IMR-90 (cell line): ENCODE measurements at regions not wholly inside any gene's neighbourhood (a gene's known extent, or its start where the extent isn't known, plus 50 kb on each side); places are given as distances from the start of the nearest gene placed in this dataset.

ENCODE experiments used
- ATAC-seq: fragments of 200-7000 bp; cut with Tn5 transposase; 2 replicates; pipeline ENCODE4 v1.9.1; 2020; ENCODE audit warnings: low read depth, mild to moderate bottlenecking, moderate library complexity
- BruUV-seq: library from RNA; stranded (reverse); fragments of 400-500 nt; replicated peaks from 2 replicates; lab custom pipeline; 2021; lab: Mats Ljungman, UMichigan
- CTCF ChIA-PET: fragments of 300-600 bp; formaldehyde crosslinking; extraction: SDS; loops from one replicate; lab custom pipeline; 2021; ENCODE audit warnings: antibody characterized with exemption; lab: Yijun Ruan, JAX
- POLR2A ChIA-PET: fragments of 300-600 bp; sonication (Branson Sonifier 250); formaldehyde crosslinking; loops from one replicate; lab custom pipeline; 2022; ENCODE audit warnings: antibody characterized with exemption; ENCODE audit not compliant: unreplicated experiment; lab: Charles Lee
- DNase-seq: peaks from one replicate; pipeline ENCODE4 v3.0.0; 2013
- H2AFZ ChIP-seq: replicated peaks from 2 replicates; pipeline ENCODE3; 2013; ENCODE audit warnings: low read length, mild to moderate bottlenecking; ENCODE audit not compliant: poor library complexity
- H2AK5ac ChIP-seq: 2 replicates; pipeline ENCODE4 v1.6.1; 2013; ENCODE audit warnings: low read depth, low read length, inconsistent platforms
- H2AK9ac ChIP-seq: replicated peaks from 2 replicates; pipeline ENCODE3; 2013; ENCODE audit warnings: mild to moderate bottlenecking, low read depth, low read length, moderate library complexity; ENCODE audit not compliant: poor library complexity
- H2BK120ac ChIP-seq: 2 replicates; pipeline ENCODE4 v1.6.1; 2013; ENCODE audit warnings: low read depth, low read length, inconsistent platforms
- H2BK15ac ChIP-seq: 3 replicates; pipeline ENCODE4 v1.6.1; 2013; ENCODE audit warnings: low read depth, low read length, inconsistent platforms
- H2BK20ac ChIP-seq: 2 replicates; pipeline ENCODE4 v1.6.1; 2013; ENCODE audit warnings: low read depth, mild to moderate bottlenecking, inconsistent platforms, low read length, moderate library complexity
- H2BK5ac ChIP-seq: 2 replicates; pipeline ENCODE4 v1.6.1; 2013; ENCODE audit warnings: mild to moderate bottlenecking, low read depth, low read length, inconsistent platforms; ENCODE audit not compliant: poor library complexity, severe bottlenecking
- H3K14ac ChIP-seq: replicated peaks from 2 replicates; pipeline ENCODE4 v1.6.1; 2013; ENCODE audit warnings: low read depth, low read length, inconsistent platforms
- H3K18ac ChIP-seq: 2 replicates; pipeline ENCODE4 v1.6.1; 2013; ENCODE audit warnings: low read depth, low read length, control low read depth
- H3K23ac ChIP-seq: 2 replicates; pipeline ENCODE4 v1.6.1; 2013; ENCODE audit warnings: low read depth, low read length, inconsistent platforms
- H3K27ac ChIP-seq: 2 replicates; pipeline ENCODE4 v1.5.1; 2013; ENCODE audit warnings: mild to moderate bottlenecking, control low read depth, low read length; ENCODE audit not compliant: insufficient read depth
- H3K27me3 ChIP-seq: 2 replicates; pipeline ENCODE4 v1.6.1; 2013; ENCODE audit warnings: low read length; ENCODE audit not compliant: control insufficient read depth, insufficient read depth
- H3K36me3 ChIP-seq: 2 replicates; pipeline ENCODE4 v1.6.1; 2013; ENCODE audit warnings: low read length, mixed read lengths; ENCODE audit not compliant: control insufficient read depth, insufficient read depth
- H3K4ac ChIP-seq: 2 replicates; pipeline ENCODE4 v1.6.1; 2013; ENCODE audit warnings: low read depth, low read length, inconsistent platforms
- H3K4me1 ChIP-seq: 2 replicates; pipeline ENCODE4 v1.6.1; 2013; ENCODE audit warnings: low read length, mixed read lengths; ENCODE audit not compliant: control insufficient read depth, insufficient read depth
- H3K4me2 ChIP-seq: 2 replicates; pipeline ENCODE4 v1.6.1; 2013; ENCODE audit warnings: low read depth, mild to moderate bottlenecking, control low read depth, low read length, moderate library complexity
- H3K4me3 ChIP-seq: 2 replicates; pipeline ENCODE4 v1.5.1; 2013; ENCODE audit warnings: low read depth, mild to moderate bottlenecking, control low read depth, low read length, moderate library complexity; ENCODE audit not compliant: insufficient read depth
- H3K56ac ChIP-seq: 2 replicates; pipeline ENCODE4 v1.6.1; 2013; ENCODE audit warnings: low read length, inconsistent platforms; ENCODE audit not compliant: insufficient read depth; ENCODE audit errors: extremely low read depth
- H3K79me1 ChIP-seq, 2 experiments: 2 replicates each; pipeline ENCODE4 v1.6.1; 2013; ENCODE audit warnings: low read length in 2 of 2, inconsistent platforms in 1 of 2, low read depth in 1 of 2
- H3K9ac ChIP-seq: 2 replicates; pipeline ENCODE4 v1.6.1; 2013; ENCODE audit warnings: low read depth, low read length, control low read depth
- H3K9me1 ChIP-seq: 2 replicates; pipeline ENCODE4 v1.6.1; 2013; ENCODE audit warnings: low read length, inconsistent platforms; ENCODE audit not compliant: insufficient read depth
- H3K9me3 ChIP-seq: 2 replicates; pipeline ENCODE4 v1.6.1; 2013; ENCODE audit warnings: low read length; ENCODE audit not compliant: control insufficient read depth, insufficient read depth
- H4K20me1 ChIP-seq: 2 replicates; pipeline ENCODE4 v1.6.1; 2013; ENCODE audit warnings: low read length, inconsistent platforms; ENCODE audit not compliant: insufficient read depth
- H4K5ac ChIP-seq: 2 replicates; pipeline ENCODE4 v1.6.1; 2013; ENCODE audit warnings: mild to moderate bottlenecking, low read depth, low read length, control low read depth
- H4K8ac ChIP-seq, 2 experiments: 2 replicates each; pipeline ENCODE4 v1.6.1; 2013; ENCODE audit warnings: low read depth in 2 of 2, low read length in 2 of 2, control low read depth in 1 of 2, inconsistent platforms in 1 of 2
- H4K91ac ChIP-seq: 2 replicates; pipeline ENCODE4 v1.6.1; 2013; ENCODE audit warnings: low read depth, low read length, inconsistent platforms; ENCODE audit not compliant: insufficient read depth
- BHLHE40 ChIP-seq: fragments of 150-350 bp; IDR thresholded peaks from 2 replicates; pipeline ENCODE4 v1.6.1; 2016; ENCODE audit warnings: mild to moderate bottlenecking, low read depth, low read length
- CEBPB ChIP-seq: IDR thresholded peaks from 2 replicates; pipeline ENCODE4 v1.6.1; 2012; ENCODE audit warnings: low read depth, low read length, improper control_type of control experiment
- CHD1 ChIP-seq: IDR thresholded peaks from 2 replicates; pipeline ENCODE4 v1.6.1; 2012; ENCODE audit warnings: low read depth, low read length, improper control_type of control experiment
- ELK1 ChIP-seq: fragments of 150-350 bp; IDR thresholded peaks from 2 replicates; pipeline ENCODE4 v1.6.1; 2016; ENCODE audit warnings: low read depth, mild to moderate bottlenecking, low read length, moderate library complexity, borderline replicate concordance
- FOS ChIP-seq: fragments of 150-350 bp; IDR thresholded peaks from 2 replicates; pipeline ENCODE4 v1.6.1; 2016; ENCODE audit warnings: low read depth, low read length
- MAFK ChIP-seq: IDR thresholded peaks from 2 replicates; pipeline ENCODE4 v1.6.1; 2012; ENCODE audit warnings: low read depth, low read length, improper control_type of control experiment
- MAZ ChIP-seq: IDR thresholded peaks from 2 replicates; pipeline ENCODE4 v1.6.1; 2012; ENCODE audit warnings: low read depth, mild to moderate bottlenecking, low read length, improper control_type of control experiment, moderate library complexity, borderline replicate concordance
- MXI1 ChIP-seq: IDR thresholded peaks from 2 replicates; pipeline ENCODE4 v1.6.1; 2012; ENCODE audit warnings: low read depth, mild to moderate bottlenecking, low read length, moderate library complexity, borderline replicate concordance
- NFE2L2 ChIP-seq: fragments of 150-350 bp; IDR thresholded peaks from 2 replicates; pipeline ENCODE4 v1.6.1; 2016; ENCODE audit warnings: low read depth, mild to moderate bottlenecking, low read length
- POLR2A ChIP-seq: IDR thresholded peaks from 2 replicates; pipeline ENCODE4 v1.6.1; 2012; ENCODE audit warnings: mild to moderate bottlenecking, low read depth, low read length
- RAD21 ChIP-seq: IDR thresholded peaks from 2 replicates; pipeline ENCODE4 v1.6.1; 2012; ENCODE audit warnings: low read length, improper control_type of control experiment
- RCOR1 ChIP-seq: IDR thresholded peaks from 2 replicates; pipeline ENCODE4 v1.6.1; 2012; ENCODE audit warnings: mild to moderate bottlenecking, low read length, improper control_type of control experiment; ENCODE audit not compliant: insufficient replicate concordance
- RFX5 ChIP-seq: IDR thresholded peaks from 2 replicates; pipeline ENCODE4 v1.8.0; 2012; ENCODE audit warnings: low read depth, mild to moderate bottlenecking, low read length, moderate library complexity
- SMC3 ChIP-seq: fragments of 150-350 bp; IDR thresholded peaks from 2 replicates; pipeline ENCODE4 v1.6.1; 2016; ENCODE audit warnings: low read depth, mild to moderate bottlenecking, antibody characterized with exemption, low read length, moderate library complexity
- USF2 ChIP-seq: fragments of 150-350 bp; IDR thresholded peaks from 2 replicates; pipeline ENCODE4 v1.6.1; 2017; ENCODE audit warnings: mild to moderate bottlenecking, antibody characterized with exemption, low read length, low read depth
- WGBS, 2 experiments: methylation state at CpG; one replicate each; pipeline versions ENCODE4 v1.1.5 to v1.1.7; 2013; ENCODE audit warnings: missing lambda C conversion rate in 2 of 2; ENCODE audit not compliant: insufficient read length in 1 of 2; ENCODE audit errors: extremely low coverage in 2 of 2; 5-methylcytosine and 5-hydroxymethylcytosine counted together
- dilution Hi-C: fragments of 300-500 bp; cut with HindIII; formaldehyde crosslinking; loops from one replicate; pipeline ENCODE4 v1.14.3; 2018; ENCODE audit warnings: low sequenced_read_pairs; ENCODE audit not compliant: unreplicated experiment
- in situ Hi-C: fragments of 300-500 bp; cut with MboI; formaldehyde crosslinking; loops from 3 replicates; pipeline ENCODE4 v1.14.3; 2019; ENCODE audit warnings: low sequenced_read_pairs, inconsistent platforms, mixed read lengths
- intact Hi-C: fragments of 100-400 bp; cut with micrococcal nuclease; formaldehyde crosslinking; loops from 2 replicates; pipeline ENCODE4 v1.10.0; 2022
- TF ChIP-seq, protein P1 (sequence below): conservative IDR thresholded peaks from 2 replicates; pipeline ENCODE4 v1.5.1; 2012; ENCODE audit warnings: mild to moderate bottlenecking, low read depth, low read length, improper control_type of control experiment

GRCh38 chr7:41292487-41292886, 410.4 kb downstream of the INHBA start:
- Histone ChIP-seq H3K36me3 (no peaks in the 10 kb centered on the region), H4K5ac (no peak overlapping the region), H4K91ac (no peak overlapping the region), H2BK120ac (no peak overlapping the region), H3K4me1 (no peaks in the 10 kb centered on the region), H3K79me1 (no peaks in the 10 kb centered on the region), H3K9ac (no peak overlapping the region), H4K8ac (no peak overlapping the region), H3K4me2 (no peak overlapping the region), H2AK9ac (no peak overlapping the region), H3K4ac (no peak overlapping the region), H3K27ac (no peak overlapping the region), H3K4me3 (no peak overlapping the region), H3K56ac (no peak overlapping the region), H3K9me1 (no peaks in the 10 kb centered on the region), H3K27me3 (no peaks in the 10 kb centered on the region), H3K18ac (no peak overlapping the region), H3K23ac (no peak overlapping the region), H2BK5ac (no peak overlapping the region), H2BK20ac (no peak overlapping the region), H2AFZ (no peak overlapping the region), H2AK5ac (no peak overlapping the region), H4K20me1 (no peaks in the 10 kb centered on the region), H3K14ac (no peak overlapping the region), H3K9me3 (no peaks in the 10 kb centered on the region), H2BK15ac (no peak overlapping the region)
- dilution Hi-C loops = no loop called here
- ChIA-PET POLR2A (no interaction called here), CTCF (interaction anchor here (0.6 kb wide), 1 partner anchor 55 kb away, joined by 3 read pairs; no protein-coding TSS in a partner anchor)
- in situ Hi-C loops = no loop called here
- DNase-seq = no peak
- WGBS, 2 experiments = 100% methylated on average over 1 of the region's 3 CpGs; no CpG with 5 or more reads in 1 of the 2 experiments
- BruUV-seq = no TSS peak
- TF ChIP-seq CEBPB (no peak), FOS (no peak), MXI1 (no peak), CHD1 (no peak), USF2 (no peak), MAZ (no peak), ELK1 (no peak), NFE2L2 (no peak), RFX5 (no peak), POLR2A (no peak), RCOR1 (no peak), RAD21 (no peak), MAFK (no peak), SMC3 (no peak), BHLHE40 (no peak)
- TF ChIP-seq, protein P1, sequence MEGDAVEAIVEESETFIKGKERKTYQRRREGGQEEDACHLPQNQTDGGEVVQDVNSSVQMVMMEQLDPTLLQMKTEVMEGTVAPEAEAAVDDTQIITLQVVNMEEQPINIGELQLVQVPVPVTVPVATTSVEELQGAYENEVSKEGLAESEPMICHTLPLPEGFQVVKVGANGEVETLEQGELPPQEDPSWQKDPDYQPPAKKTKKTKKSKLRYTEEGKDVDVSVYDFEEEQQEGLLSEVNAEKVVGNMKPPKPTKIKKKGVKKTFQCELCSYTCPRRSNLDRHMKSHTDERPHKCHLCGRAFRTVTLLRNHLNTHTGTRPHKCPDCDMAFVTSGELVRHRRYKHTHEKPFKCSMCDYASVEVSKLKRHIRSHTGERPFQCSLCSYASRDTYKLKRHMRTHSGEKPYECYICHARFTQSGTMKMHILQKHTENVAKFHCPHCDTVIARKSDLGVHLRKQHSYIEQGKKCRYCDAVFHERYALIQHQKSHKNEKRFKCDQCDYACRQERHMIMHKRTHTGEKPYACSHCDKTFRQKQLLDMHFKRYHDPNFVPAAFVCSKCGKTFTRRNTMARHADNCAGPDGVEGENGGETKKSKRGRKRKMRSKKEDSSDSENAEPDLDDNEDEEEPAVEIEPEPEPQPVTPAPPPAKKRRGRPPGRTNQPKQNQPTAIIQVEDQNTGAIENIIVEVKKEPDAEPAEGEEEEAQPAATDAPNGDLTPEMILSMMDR = no peak
- intact Hi-C loops = no loop called here
- no peak for ATAC-seq
